ENCODE measurements at regions not wholly inside any gene's neighbourhood (a gene's known extent, or its start where the extent isn't known, plus 50 kb on each side); places are given as distances from the start of the nearest gene placed in this dataset.

DNA sequence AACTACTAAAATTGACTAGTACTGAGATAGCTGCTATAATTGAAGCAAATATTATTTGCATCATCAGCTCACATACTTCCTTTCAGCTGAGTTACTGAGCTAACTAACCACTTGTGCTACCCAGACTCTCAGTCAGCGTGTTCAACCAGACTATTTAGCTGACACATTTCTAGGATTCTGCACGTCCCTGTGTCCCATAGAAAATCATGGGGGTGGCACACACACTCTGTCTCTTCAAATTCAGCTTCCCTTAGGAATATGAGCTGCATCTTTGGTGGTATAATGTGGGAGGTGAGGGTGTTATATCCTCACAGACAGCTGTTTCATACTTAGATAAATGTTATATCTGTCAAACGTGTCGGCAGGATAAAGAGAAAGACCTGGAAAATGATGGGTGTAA, 424.0 kb downstream of the CDH2 start:
- no peak for DNase-seq (ENCODE audit: low spot score)

GRCh38 chr18:27750923-27751322, 426.0 kb downstream of the CDH2 start:
- DNase-seq (ENCODE audit: low spot score) = no peak

GRCh38 chr18:27750014-27750413, 426.9 kb downstream of the CDH2 start:
- DNase-seq (ENCODE audit: low spot score) = peak; percentile 2

DNA sequence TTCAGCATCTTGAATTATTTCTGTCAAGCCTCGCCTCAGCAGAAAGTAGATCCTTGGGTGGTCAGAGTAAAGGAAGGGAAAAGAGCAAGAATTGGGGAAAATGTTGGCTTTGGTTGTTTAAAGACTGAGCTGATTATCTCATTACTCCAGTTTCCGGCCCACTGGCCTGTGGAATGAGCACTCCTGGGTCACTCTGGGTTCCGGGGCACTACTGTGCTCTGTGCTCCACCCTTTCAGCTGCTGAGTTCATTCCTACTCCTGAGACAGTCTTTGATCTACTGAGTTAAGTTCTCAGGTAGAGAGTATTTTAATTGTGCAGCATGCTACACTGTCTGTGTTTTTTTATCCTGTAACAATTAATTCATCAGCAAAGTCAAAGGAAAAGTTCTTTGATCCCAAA, 427.7 kb downstream of the CDH2 start:
- no peak for DNase-seq (ENCODE audit: low spot score)

DNA sequence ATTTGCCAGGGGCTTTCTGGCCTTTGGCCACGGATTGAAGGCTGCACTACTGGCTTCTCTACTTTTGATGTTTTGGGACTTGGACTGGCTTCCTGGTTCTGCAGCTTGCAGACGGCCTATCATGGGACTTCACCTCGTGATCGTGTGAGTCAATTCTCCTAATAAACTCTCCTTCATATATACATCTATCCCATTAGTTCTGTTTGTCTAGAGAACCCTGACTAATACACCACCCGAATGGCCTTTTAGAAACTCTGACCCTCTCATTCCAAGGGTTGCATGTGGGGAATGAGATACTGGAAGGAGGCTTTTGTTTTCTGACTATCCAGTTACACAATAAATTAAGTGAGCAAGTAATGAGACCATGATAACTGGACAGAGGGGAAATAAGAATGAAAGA, 430.7 kb downstream of the CDH2 start:
- DNase-seq (ENCODE audit: low spot score) = no peak

DNA sequence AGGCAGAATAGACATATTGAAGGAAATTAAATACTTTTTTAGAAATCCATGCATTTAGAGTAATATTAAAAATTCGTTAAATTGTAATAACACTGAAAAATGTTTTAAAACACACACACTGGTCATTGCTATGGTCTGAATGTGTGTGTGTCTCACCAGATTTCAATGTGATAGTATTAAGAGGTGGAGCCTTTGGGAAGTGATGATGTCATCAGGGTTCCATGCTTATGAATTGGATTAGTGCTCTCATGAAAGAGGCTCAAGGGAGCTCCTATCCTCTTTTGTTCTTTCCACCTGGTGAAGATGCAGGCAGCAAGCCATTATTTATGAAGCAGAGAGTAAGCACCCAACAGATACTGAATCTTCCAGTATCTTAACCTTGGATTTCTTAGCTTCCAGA, 441.8 kb downstream of the CDH2 start:
- DNase-seq (ENCODE audit: low spot score) = no peak

DNA sequence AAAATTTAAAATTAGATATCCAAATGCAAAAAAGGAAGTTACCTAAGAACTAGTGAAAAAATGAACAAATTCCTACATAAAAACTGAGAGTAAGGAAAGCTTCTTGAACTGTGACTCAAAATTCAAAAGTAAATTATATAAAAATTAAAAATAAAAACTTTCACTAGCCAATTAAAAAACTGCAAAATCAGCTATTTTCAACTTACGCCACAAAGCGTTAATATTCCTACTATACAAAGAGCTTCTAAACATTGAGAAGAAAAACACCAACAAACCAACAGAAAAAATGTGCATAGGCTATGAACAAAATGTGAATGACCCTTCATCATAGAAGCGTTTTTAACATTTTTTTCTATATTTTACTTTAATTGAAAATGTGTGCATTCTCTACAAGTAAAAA, 445.7 kb downstream of the CDH2 start:
- DNase-seq (ENCODE audit: low spot score) = no peak

DNA sequence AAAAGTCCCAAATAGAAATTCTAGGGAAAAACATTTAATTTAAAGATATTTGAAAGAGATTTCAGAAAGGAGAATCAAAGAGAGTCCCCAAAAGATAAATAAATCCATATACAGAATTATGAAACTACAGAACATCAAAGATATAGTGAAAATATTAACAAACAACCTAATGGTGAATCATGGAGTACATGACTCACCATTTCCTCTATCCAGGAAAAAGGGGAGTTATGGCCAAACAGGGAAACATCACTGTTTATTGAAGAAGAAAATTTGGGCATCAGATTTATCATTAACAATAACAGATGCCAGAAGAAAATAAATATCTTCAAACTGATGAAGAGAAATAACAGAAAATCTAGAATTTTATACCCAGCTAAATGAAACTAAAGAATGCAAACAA, 448.3 kb downstream of the CDH2 start:
- no peak for DNase-seq (ENCODE audit: low spot score)

- DNase-seq (ENCODE audit: low spot score) = no peak
Measured at GRCh38 chr18:27724362-27724761, 452.6 kb downstream of the CDH2 start.

DNA sequence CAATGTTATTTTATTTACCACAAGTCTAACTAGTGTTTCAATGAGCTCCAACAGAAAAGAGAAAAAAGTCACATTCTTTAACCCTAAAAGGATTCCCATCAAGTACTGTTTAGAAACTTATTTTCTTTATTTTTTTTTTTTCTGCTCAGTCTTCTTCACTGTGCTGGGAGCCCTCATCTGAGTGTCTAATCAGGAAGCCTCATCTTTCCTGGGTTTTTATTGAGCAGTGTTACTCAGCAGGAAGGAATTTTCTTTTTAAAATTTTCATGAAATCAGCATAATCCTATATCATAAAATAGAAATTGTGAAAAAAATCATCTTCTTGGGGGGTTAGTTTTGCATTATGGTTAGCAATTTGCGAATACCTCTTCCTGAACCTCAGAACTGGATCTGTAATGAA, 453.8 kb downstream of the CDH2 start:
- DNase-seq (ENCODE audit: low spot score) = no peak

GRCh38 chr18:27719680-27720079, 457.2 kb downstream of the CDH2 start:
- DNase-seq (ENCODE audit: low spot score) = no peak

- no peak for DNase-seq (ENCODE audit: low spot score)
Measured at GRCh38 chr18:27717816-27718215, 459.1 kb downstream of the CDH2 start.

DNA sequence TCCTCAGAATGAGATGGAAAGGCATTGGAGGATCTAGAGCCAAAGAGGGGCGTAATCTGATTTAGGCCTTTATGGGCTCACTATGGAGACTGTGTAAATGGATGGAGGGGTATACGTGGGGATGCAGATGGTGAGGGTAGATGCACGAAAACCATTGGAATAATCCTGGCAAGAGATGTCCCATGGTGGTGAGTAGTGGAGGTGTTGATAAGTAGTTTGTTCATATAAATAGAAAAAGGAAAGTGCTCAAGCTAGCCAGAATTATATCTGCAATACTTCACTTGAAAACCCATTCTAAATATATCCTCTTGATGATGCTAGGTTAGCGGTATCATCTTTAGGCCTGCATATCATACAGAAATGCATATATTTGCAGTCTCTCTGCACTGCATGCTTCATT, 459.7 kb downstream of the CDH2 start:
- no peak for DNase-seq (ENCODE audit: low spot score)

- no peak for DNase-seq (ENCODE audit: low spot score)
Measured at GRCh38 chr18:27715751-27716150, 461.2 kb downstream of the CDH2 start.

DNA sequence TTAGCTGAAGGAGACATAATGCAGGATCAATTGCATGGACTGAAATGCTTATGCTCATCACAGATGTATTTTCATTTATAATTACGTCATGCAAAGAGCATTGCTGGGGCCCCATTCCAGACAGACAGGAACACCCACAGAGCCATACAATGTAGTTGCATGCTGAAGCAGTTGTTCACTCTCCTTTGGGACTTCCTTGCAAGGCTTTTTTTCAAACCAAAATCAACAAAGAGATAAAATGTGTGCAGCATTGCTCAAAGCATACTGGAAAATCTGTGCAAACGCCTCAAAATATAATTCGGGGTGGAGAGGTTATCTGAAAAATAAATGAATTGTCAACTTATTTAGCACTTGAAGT, 463.2 kb downstream of the CDH2 start:
- no peak for DNase-seq (ENCODE audit: low spot score)

- no peak for DNase-seq (ENCODE audit: low spot score)
Measured at GRCh38 chr18:27713037-27713737, 463.7 kb downstream of the CDH2 start.

DNA sequence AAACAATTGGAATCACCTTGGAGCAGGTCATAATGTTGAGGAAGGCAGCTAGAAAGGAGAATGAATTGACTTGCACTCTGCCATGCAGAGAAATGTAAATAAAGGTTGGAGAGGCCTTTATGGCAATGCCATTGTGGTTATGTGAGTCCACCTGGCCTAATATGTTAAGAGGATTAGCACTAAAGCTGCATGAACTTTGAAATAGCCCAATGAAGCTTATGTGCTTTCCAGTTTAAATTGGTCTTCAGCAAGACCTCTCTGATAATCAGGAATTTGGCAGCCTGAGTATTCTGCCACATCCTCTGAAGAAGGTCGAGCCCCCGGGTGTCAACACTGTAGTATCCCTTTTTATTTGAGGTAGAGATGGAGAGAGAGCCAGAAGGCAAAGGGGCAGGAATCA, 464.9 kb downstream of the CDH2 start:
- no peak for DNase-seq (ENCODE audit: low spot score)

- no peak for DNase-seq (ENCODE audit: low spot score)
Measured at GRCh38 chr18:27711382-27711781, 465.5 kb downstream of the CDH2 start.

DNA sequence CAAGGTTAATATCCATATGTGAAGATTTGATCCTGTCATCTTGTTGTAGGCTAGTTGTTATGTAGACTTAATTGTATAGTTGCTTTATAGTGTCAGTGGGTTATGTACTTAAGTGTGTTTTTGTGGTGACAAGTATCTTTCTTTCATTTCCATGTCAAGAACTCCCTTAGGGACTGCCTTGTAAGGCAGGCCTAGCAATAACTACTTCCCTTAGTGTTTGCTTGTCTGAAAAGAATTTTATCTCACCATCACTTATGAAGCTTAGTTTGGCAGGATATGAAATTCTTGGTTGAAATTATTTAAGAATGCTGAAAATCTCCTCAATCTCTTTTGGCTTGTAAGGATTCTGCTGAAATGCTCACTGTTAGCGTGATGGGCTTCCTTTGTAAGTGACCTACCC, 467.6 kb downstream of the CDH2 start:
- DNase-seq (ENCODE audit: low spot score) = no peak

DNA sequence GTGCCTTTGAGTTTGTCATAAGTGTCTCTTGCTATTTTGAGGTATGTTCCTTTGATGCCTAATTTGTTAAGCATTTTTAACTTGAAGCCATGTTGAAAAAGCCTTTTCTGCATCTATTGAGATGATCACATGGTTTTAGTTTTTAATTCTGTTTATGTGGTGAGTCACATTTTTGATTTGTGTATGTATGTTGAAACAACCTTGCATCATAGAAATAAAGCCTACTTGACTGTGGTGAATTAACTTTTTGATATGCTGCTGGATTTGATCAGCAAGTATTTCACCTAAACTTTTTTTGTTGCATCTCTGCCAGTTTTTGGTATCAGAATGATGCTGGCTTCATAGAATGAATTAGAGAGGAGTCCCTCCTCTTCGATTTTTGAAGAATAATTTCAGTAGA, 469.7 kb downstream of the CDH2 start:
- DNase-seq (ENCODE audit: low spot score) = no peak

DNA sequence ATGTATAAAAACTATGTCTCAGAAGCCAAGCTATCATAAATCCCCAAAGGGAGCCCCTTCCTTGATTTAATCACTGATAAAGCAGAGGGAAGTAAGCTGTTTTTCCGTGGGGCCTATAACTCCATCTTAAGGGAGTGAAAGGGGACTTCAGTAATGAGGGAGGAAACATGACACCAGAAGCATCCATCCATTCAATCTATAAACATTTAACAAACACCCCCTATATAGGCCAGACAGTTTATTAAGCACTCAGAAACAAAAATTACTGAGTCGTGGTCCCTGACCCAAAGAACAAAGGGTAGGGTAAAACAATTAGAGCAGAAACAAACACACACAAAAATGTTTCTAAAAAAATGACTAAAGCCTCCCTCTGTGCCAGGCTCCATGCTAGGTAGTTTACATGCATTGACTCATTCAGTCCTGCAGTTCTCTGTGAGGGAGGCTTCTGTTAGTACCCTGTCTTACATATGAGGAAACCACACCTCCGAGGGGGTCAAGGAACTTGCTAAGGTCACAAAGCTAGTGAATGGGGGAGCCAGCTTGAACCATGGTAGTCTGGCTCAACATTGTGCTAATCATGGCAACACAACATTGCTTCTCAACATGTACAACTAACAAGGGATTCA, 472.1 kb downstream of the CDH2 start:
- no peak for DNase-seq (ENCODE audit: low spot score)

- DNase-seq (ENCODE audit: low spot score) = no peak
Measured at GRCh38 chr18:27699137-27699536, 477.8 kb downstream of the CDH2 start.

- no peak for DNase-seq (ENCODE audit: low spot score)
Measured at GRCh38 chr18:27696148-27696547, 480.8 kb downstream of the CDH2 start.

- DNase-seq (ENCODE audit: low spot score) = no peak
Measured at GRCh38 chr18:27695503-27695902, 481.4 kb downstream of the CDH2 start.

Measured in AG08396 (cell line).